A549 (cell line): ENCODE measurements at regions not wholly inside any gene's neighbourhood (a gene's known extent, or its start where the extent isn't known, plus 50 kb on each side); places are given as distances from the start of the nearest gene placed in this dataset.

Experiments
- ATAC-seq, 2 experiments: fragments of 200-7000 bp in 1 of 2; fragments of >200 bp in 1 of 2; cut with Nextera tagmentation in 1 of 2; cut with Tn5 transposase in 1 of 2; 3 replicates each; pipeline versions ENCODE4 v1.8.0 to v1.9.1; 2018 to 2020; ENCODE audit warnings: mild to moderate bottlenecking in 1 of 2, moderate library complexity in 1 of 2
- CTCF ChIA-PET: fragments of 300-600 bp; sonication (Branson Sonifier 250); formaldehyde crosslinking; extraction: SDS; loops from one replicate; lab custom pipeline; 2021; ENCODE audit warnings: antibody characterized with exemption, inconsistent platforms; lab: Yijun Ruan, JAX
- POLR2A ChIA-PET: fragments of 350-600 bp; formaldehyde crosslinking; extraction: SDS; loops from one replicate; lab custom pipeline; 2021; ENCODE audit warnings: antibody characterized with exemption, inconsistent platforms; lab: Yijun Ruan, JAX
- DNase-seq, 2 experiments: peaks; one replicate each; pipeline versions ENCODE4 v3.0.0 to v3.0.0-alpha.2; 2011 to 2016; ENCODE audit warnings: low read depth in 1 of 2, low spot score in 1 of 2
- FAIRE-seq: peaks from 2 replicates; lab custom pipeline; 2011; peaks lifted over from hg19 to GRCh38; lab: Jason Lieb, UNC
- H3K27ac ChIP-seq, 2 experiments: fragments of >200 bp; sonication (Bioruptor Twin); formaldehyde crosslinking; 3 replicates each; pipeline ENCODE4 v1.5.1; 2016 to 2017
- H3K4me1 ChIP-seq: fragments of >200 bp; sonication (Bioruptor Twin); formaldehyde crosslinking; 3 replicates; pipeline ENCODE4 v1.6.1; 2016
- H3K4me2 ChIP-seq: fragments of >200 bp; sonication (Bioruptor Twin); formaldehyde crosslinking; 3 replicates; pipeline ENCODE4 v1.6.1; 2016
- H3K4me3 ChIP-seq: fragments of >200 bp; sonication (Bioruptor Twin); formaldehyde crosslinking; 3 replicates; pipeline ENCODE4 v1.5.1; 2016
- H3K9me3 ChIP-seq: fragments of >200 bp; sonication (Bioruptor Twin); formaldehyde crosslinking; 3 replicates; pipeline ENCODE4 v1.6.1; 2016
- CBX2 ChIP-seq: fragments of 200-600 bp; sonication (generic); IDR thresholded peaks from 2 replicates; pipeline ENCODE4 v1.6.1; 2016; ENCODE audit warnings: low read depth, mild to moderate bottlenecking, borderline replicate concordance
- EP300 ChIP-seq, 2 experiments: fragments of >200 bp; sonication (Bioruptor Twin); formaldehyde crosslinking; IDR thresholded peaks; 2 replicates in 1 of 2; 3 replicates in 1 of 2; pipeline ENCODE4 v1.6.1; 2016 to 2017
- ESRRA ChIP-seq: fragments of 150-350 bp; IDR thresholded peaks from 2 replicates; pipeline ENCODE4 v1.6.1; 2014; ENCODE audit warnings: mild to moderate bottlenecking, low read length, borderline replicate concordance
- FOSB ChIP-seq: fragments of 250-450 bp; sonication (Bioruptor Pico); IDR thresholded peaks from 2 replicates; pipeline ENCODE4 v1.5.0; 2020; ENCODE audit warnings: mild to moderate bottlenecking, moderate library complexity
- FOXS1 ChIP-seq: fragments of 250-450 bp; sonication (Bioruptor Pico); IDR thresholded peaks from 2 replicates; pipeline ENCODE4 v1.5.0; 2020; ENCODE audit warnings: mild to moderate bottlenecking, moderate library complexity
- GATA3 ChIP-seq: IDR thresholded peaks from 2 replicates; pipeline ENCODE4 v1.6.1; 2012; ENCODE audit warnings: borderline replicate concordance
- MAZ ChIP-seq: fragments of 150-350 bp; IDR thresholded peaks from 2 replicates; pipeline ENCODE4 v1.6.1; 2014; ENCODE audit warnings: antibody characterized with exemption, low read depth, low read length, borderline replicate concordance
- NFE2L2 ChIP-seq: fragments of 150-350 bp; conservative IDR thresholded peaks from 2 replicates; pipeline ENCODE4 v1.6.1; 2014; ENCODE audit warnings: low read length
- PHF8 ChIP-seq: fragments of 200-600 bp; sonication (generic); IDR thresholded peaks from 2 replicates; pipeline ENCODE4 v1.6.1; 2016; ENCODE audit warnings: low read depth, mild to moderate bottlenecking, antibody characterized with exemption, moderate library complexity, borderline replicate concordance
- POLR2A ChIP-seq: IDR thresholded peaks from 2 replicates; pipeline ENCODE4 v1.6.1; 2012; ENCODE audit warnings: mild to moderate bottlenecking, low read length
- RAD21 ChIP-seq, 2 experiments: fragments of >200 bp in 1 of 2; sonication (Bioruptor Twin) in 1 of 2; formaldehyde crosslinking in 1 of 2; IDR thresholded peaks in 1 of 2; conservative IDR thresholded peaks in 1 of 2; 2 replicates in 1 of 2; 3 replicates in 1 of 2; pipeline ENCODE4 v1.6.1; 2012 to 2018; ENCODE audit warnings: inconsistent platforms in 1 of 2
- TFCP2L1 ChIP-seq: fragments of 250-450 bp; sonication (Bioruptor Pico); IDR thresholded peaks from 2 replicates; pipeline ENCODE4 v1.5.0; 2021; ENCODE audit warnings: mild to moderate bottlenecking
- ZNF302 ChIP-seq: fragments of 250-450 bp; sonication (Bioruptor Pico); IDR thresholded peaks from 2 replicates; pipeline ENCODE4 v1.9.0; 2021; ENCODE audit warnings: inconsistent platforms, mild to moderate bottlenecking, moderate library complexity
- ZSCAN20 ChIP-seq: fragments of 250-450 bp; sonication (Bioruptor Pico); IDR thresholded peaks from 2 replicates; pipeline ENCODE4 v1.8.0; 2022; ENCODE audit warnings: mild to moderate bottlenecking, moderate library complexity
- WGBS: methylation state at CpG from one replicate; pipeline ENCODE4 v1.1.6; 2017; ENCODE audit errors: missing lambda C conversion rate; 5-methylcytosine and 5-hydroxymethylcytosine counted together
- TF ChIP-seq, protein P1 (sequence below): fragments of 150-350 bp; IDR thresholded peaks from 2 replicates; pipeline ENCODE4 v1.6.1; 2014; ENCODE audit warnings: low read depth, mild to moderate bottlenecking, low read length
- TF ChIP-seq, protein P2 (sequence below): IDR thresholded peaks from 2 replicates; pipeline ENCODE4 v1.6.1; 2012

DNA sequence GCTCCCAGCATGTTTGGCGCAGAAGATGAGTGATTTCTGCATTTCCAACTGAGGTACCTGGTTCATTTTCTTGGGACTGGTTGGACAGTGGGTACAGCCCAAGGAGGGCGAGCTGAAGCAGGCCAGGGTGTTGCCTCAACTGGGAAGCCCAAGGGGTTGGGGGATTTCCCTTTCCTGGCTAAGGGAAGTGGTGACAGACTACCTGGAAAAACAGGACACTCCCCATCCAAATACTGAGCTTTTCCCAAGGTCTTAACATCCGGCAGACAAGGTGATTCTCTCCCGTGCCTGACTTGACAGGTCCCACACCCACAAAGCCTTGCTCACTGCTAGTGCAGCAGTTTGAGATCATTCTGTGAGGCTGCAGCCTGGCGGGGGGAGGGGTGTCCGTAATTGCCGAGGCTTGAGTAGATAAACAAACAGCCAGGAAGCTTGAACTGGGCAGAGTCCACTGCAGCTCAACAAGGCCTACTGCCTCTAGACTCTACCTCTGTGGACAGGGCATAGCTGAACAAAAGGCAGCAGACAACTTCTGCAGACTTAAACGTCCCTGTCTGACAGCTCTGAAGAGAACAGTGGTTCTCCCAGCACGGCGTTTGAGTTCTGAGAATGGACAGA lies 307.7 kb upstream of the ARSJ start:
- Histone ChIP-seq H3K4me2 (no peak overlapping the region), H3K9me3 (no peaks in the 10 kb centered on the region), H3K27ac (no peak overlapping the region), H3K4me1 (no peaks in the 10 kb centered on the region), H3K4me3 (no peak overlapping the region)
- ChIA-PET POLR2A (no interaction called here), CTCF (no interaction called here)
- no peak for DNase-seq
- TF ChIP-seq GATA3 (no peak), FOXS1 (no peak)
- FAIRE-seq = no peak
- no peak for ATAC-seq
- WGBS = 51% methylated on average over 7 of the region's 10 CpGs

DNA sequence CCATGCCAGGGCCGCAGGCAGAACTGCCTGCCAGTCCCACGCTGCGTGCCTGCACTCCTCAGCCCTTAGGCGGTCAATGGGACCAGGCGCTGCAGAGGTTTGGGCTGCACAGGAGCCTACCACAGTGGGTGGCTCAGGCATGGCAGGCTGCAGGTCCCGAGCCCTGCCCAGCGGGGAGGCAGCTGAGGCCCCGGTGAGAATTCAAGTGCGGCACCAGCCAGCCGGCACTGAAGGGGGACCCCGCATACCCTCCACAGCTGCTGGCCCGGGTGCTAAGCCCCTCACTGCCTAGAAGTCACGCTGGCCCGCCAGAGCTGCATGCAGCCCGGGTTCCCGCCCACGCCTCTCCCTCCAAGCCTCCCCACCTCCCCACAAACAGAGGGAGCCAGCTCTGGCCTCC lies 302.5 kb upstream of the UGT8 start:
- H3K4me1 ChIP-seq = no peaks in the 10 kb centered on the region
- no peak for DNase-seq
- TF ChIP-seq EP300 (IDR thresholded peaks at IDR 0.05) (no peak), FOXS1 (no peak), ZNF302 (no peak), RAD21 (conservative IDR thresholded peaks at IDR 0.05 in 1 of 2, IDR thresholded peaks at IDR 0.05 in 1 of 2) (no peak), POLR2A (no peak)
- TF ChIP-seq, protein P1, sequence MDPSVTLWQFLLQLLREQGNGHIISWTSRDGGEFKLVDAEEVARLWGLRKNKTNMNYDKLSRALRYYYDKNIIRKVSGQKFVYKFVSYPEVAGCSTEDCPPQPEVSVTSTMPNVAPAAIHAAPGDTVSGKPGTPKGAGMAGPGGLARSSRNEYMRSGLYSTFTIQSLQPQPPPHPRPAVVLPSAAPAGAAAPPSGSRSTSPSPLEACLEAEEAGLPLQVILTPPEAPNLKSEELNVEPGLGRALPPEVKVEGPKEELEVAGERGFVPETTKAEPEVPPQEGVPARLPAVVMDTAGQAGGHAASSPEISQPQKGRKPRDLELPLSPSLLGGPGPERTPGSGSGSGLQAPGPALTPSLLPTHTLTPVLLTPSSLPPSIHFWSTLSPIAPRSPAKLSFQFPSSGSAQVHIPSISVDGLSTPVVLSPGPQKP = no peak
- ChIA-PET POLR2A (no interaction called here), CTCF (no interaction called here)
- no peak overlapping the region for H3K4me3 ChIP-seq
- H3K27ac ChIP-seq = no peak overlapping the region
- H3K4me2 ChIP-seq = no peak overlapping the region
- ATAC-seq = no peak
- H3K9me3 ChIP-seq = no peaks in the 10 kb centered on the region
- no peak for FAIRE-seq
- WGBS = 94% methylated on average over 5 of the region's 17 CpGs

DNA sequence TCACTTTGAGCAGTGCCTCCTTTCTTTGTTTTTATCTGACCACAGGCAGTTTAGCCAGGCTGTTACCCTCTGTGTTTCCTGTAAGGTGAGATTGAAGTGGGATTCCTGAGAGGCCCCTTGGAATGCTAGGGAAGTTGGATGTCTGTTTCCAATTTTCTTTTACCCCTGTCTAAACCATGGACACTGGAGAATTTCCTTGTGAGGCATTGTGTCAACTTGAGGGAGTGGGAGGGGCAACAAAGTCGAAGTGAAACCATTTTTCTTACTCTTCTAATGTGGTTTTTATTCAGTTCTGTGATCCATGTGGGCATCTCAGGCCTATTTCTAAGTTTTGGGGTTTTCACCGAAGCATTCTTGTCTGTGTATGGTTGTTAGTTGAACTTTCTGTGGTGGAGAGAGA lies 296.1 kb upstream of the UGT8 start:
- no peak for DNase-seq
- ChIA-PET CTCF (no interaction called here), POLR2A (no interaction called here)
- Histone ChIP-seq H3K27ac (no peak overlapping the region), H3K9me3 (no peaks in the 10 kb centered on the region), H3K4me2 (no peak overlapping the region), H3K4me3 (no peak overlapping the region), H3K4me1 (no peaks in the 10 kb centered on the region)
- WGBS = 31% methylated on average over 2 of the region's 2 CpGs
- no peak for FAIRE-seq
- no peak for ATAC-seq
- TF ChIP-seq, protein P2, sequence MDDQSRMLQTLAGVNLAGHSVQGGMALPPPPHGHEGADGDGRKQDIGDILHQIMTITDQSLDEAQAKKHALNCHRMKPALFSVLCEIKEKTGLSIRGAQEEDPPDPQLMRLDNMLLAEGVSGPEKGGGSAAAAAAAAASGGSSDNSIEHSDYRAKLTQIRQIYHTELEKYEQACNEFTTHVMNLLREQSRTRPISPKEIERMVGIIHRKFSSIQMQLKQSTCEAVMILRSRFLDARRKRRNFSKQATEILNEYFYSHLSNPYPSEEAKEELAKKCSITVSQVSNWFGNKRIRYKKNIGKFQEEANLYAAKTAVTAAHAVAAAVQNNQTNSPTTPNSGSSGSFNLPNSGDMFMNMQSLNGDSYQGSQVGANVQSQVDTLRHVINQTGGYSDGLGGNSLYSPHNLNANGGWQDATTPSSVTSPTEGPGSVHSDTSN = no peak
- no peak for TF ChIP-seq TFCP2L1
- TF ChIP-seq NFE2L2 = no peak
- TF ChIP-seq, protein P1 = no peak
- TF ChIP-seq, all 56 proteins: peak for 0

DNA sequence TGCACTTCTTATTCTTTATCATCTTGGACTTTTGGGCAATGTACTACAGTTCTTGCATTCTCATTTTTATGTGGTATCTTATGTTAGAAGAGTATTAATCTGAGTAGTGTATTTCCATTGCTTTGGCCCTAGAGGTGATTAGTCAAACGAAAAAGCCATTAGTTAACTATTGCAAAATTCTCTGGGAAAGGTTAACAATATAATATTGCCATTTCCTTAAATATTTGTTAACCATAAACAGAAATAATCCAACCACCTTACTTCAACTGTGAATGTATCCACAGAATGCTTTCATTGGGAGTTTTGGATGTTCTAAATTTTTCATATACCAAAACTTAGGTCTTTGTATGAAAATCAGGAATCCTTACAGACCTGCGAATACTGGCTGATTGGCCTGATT lies 294.6 kb upstream of the UGT8 start:
- TF ChIP-seq RAD21 (conservative IDR thresholded peaks at IDR 0.05 in 1 of 2, IDR thresholded peaks at IDR 0.05 in 1 of 2) (no peak), TFCP2L1 (no peak), MAZ (no peak), FOSB (CRISPR knock-in tag) (no peak), PHF8 (no peak), CBX2 (no peak), EP300 (IDR thresholded peaks at IDR 0.05) (no peak), ZNF302 (no peak), ZSCAN20 (CRISPR knock-in tag) (no peak), ESRRA (no peak)
- TF ChIP-seq, protein P1 = no peak
- TF ChIP-seq, all 56 proteins: peak for 0
- DNase-seq = no peak
- POLR2A ChIA-PET = no interaction called here

More for the DNA sequence above, 294.6 kb upstream of the UGT8 start:
- Histone ChIP-seq H3K4me1 (no peaks in the 10 kb centered on the region), H3K27ac (no peak overlapping the region), H3K4me2 (no peak overlapping the region), H3K9me3 (no peaks in the 10 kb centered on the region), H3K4me3 (no peak overlapping the region)
- FAIRE-seq (no peak), ATAC-seq (no peak)
- CTCF ChIA-PET = interaction anchor here (0.6 kb wide), 1 partner anchor 341 kb away, joined by 3 read pairs; no protein-coding TSS in a partner anchor
- WGBS = 46% methylated on average over 2 of the region's 2 CpGs
